ENCODE measurements at regions not wholly inside any gene's neighbourhood (a gene's known extent, or its start where the extent isn't known, plus 50 kb on each side); places are given as distances from the start of the nearest gene placed in this dataset.

DNA sequence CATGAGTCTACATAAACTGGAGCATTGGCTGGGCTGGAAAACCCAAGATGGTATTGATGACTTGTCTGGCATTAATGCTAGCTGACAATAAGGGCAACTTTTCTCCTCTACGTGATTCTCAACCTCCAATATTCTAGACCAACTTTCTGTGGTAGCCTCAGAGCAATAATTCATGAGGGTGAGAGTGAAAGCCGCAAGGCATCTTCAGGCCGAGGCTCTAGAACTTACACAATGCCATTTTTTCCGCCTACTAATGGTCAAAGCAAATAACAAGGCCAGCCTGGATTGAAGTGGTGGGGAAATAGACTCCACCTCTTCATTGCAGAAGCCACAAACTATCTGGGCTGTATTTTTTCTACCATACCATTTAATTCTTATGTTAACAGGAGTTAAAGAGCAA lies 267.4 kb downstream of the GABRG2 start:
- TF ChIP-seq POLR2AphosphoS5 (IDR thresholded peaks at IDR 0.05) (no peak), CTCF (IDR thresholded peaks at IDR 0.05; ENCODE audit: poor library complexity, severe bottlenecking) (no peak)

Measured in neural cell (in vitro differentiated cells).